NB4 (cell line): ENCODE measurements at regions not wholly inside any gene's neighbourhood (a gene's known extent, or its start where the extent isn't known, plus 50 kb on each side); places are given as distances from the start of the nearest gene placed in this dataset.

Experiments
- DNase-seq: peaks from one replicate; pipeline ENCODE4 v3.0.0; 2010; ENCODE audit warnings: low read depth
- H3K4me3 ChIP-seq: one replicate; pipeline ENCODE4 v1.5.1; 2011; ENCODE audit warnings: mild to moderate bottlenecking, low read depth, low read length, moderate library complexity
- CTCF ChIP-seq: IDR thresholded peaks from one replicate; pipeline ENCODE4 v1.5.1; 2012; ENCODE audit warnings: low read depth, low read length
- MAX ChIP-seq: IDR thresholded peaks from 2 replicates; pipeline ENCODE4 v1.6.1; 2011; ENCODE audit warnings: low read depth, low read length
- MYC ChIP-seq: IDR thresholded peaks from 2 replicates; pipeline ENCODE4 v1.6.1; 2011; ENCODE audit warnings: low read depth, low read length
- POLR2A ChIP-seq: IDR thresholded peaks from 2 replicates; pipeline ENCODE4 v1.6.1; 2011; ENCODE audit warnings: mild to moderate bottlenecking; ENCODE audit not compliant: insufficient read length; ENCODE audit errors: extremely low read depth

- DNase-seq = no peak
- H3K4me3 ChIP-seq = no peak overlapping the region
- TF ChIP-seq POLR2A (no peak), MYC (no peak), CTCF (no peak), MAX (no peak)
These were observed 222.8 kb upstream of the OBI1 start for GRCh38 chr13:78881751-78882150.

- no peak for DNase-seq
- H3K4me3 ChIP-seq = no peak overlapping the region
- TF ChIP-seq MAX (no peak), CTCF (no peak), MYC (no peak), POLR2A (no peak)
These were observed 222.1 kb upstream of the OBI1 start for GRCh38 chr13:78881054-78881453.

GRCh38 chr13:78876915-78877549 lies 218.1 kb upstream of the OBI1 start:
- H3K4me3 ChIP-seq = no peak overlapping the region
- no peak for TF ChIP-seq POLR2A
- no peak for TF ChIP-seq MYC
- TF ChIP-seq CTCF = no peak
- no peak for TF ChIP-seq MAX
- DNase-seq = no peak

- TF ChIP-seq MAX (peak; percentile 74), CTCF (peak; percentile 23), MYC (no peak), POLR2A (no peak)
- H3K4me3 ChIP-seq = no peak overlapping the region
- DNase-seq = peak; percentile 36
These were observed 217.0 kb upstream of the OBI1 start for GRCh38 chr13:78875792-78876580.

GRCh38 chr13:78868991-78869390 lies 210.0 kb upstream of the OBI1 start:
- no peak overlapping the region for H3K4me3 ChIP-seq
- no peak for DNase-seq
- TF ChIP-seq MYC (no peak), CTCF (no peak), MAX (no peak), POLR2A (no peak)
